ENCODE measurements at regions not wholly inside any gene's neighbourhood (a gene's known extent, or its start where the extent isn't known, plus 50 kb on each side); places are given as distances from the start of the nearest gene placed in this dataset.

- no peak overlapping the region for H2BK5ac ChIP-seq (ENCODE audit: low read depth, low read length)
- no peaks in the 10 kb centered on the region for H3K23me2 ChIP-seq (ENCODE audit: low read depth, low read length)
- H2BK20ac ChIP-seq (ENCODE audit: low read length), result no peak overlapping the region
- no peaks in the 10 kb centered on the region for H3K79me2 ChIP-seq (ENCODE audit: control insufficient read depth in 1 of 2, insufficient read depth in 2 of 2, low read length in 2 of 2)
- no peak overlapping the region for H3K9ac ChIP-seq (replicated peaks in 1 of 4; ENCODE audit: extremely low read depth in 1 of 4, low read depth in 3 of 4, low read length in 3 of 4)
- no peak overlapping the region for H3K4me3 ChIP-seq (ENCODE audit: extremely low read depth in 1 of 4, insufficient read depth in 2 of 4, low read depth in 3 of 4, low read length in 4 of 4)
- no peak overlapping the region for H2BK120ac ChIP-seq (replicated peaks; ENCODE audit: low read depth, low read length)
- H4K91ac ChIP-seq (replicated peaks; ENCODE audit: insufficient read length, low read length), result no peak overlapping the region
- TF ChIP-seq TBP (IDR thresholded peaks at IDR 0.05; ENCODE audit: low read depth, low read length) (no peak), MAFK (IDR thresholded peaks at IDR 0.05; ENCODE audit: low read depth, low read length) (no peak), BRCA1 (IDR thresholded peaks at IDR 0.05; ENCODE audit: low read depth, low read length) (no peak), GTF2F1 (IDR thresholded peaks at IDR 0.05; ENCODE audit: borderline replicate concordance, low read depth, low read length) (no peak)
- H3K4me2 ChIP-seq (ENCODE audit: insufficient read depth in 1 of 2, low read depth in 2 of 2, low read length in 2 of 2), result no peak overlapping the region
- ChIA-PET CTCF (ENCODE audit: partially characterized antibody) (no interaction called here), POLR2A (ENCODE audit: partially characterized antibody) (no interaction called here)
- no peak overlapping the region for H4K5ac ChIP-seq (ENCODE audit: insufficient read length, low read depth, low read length)
- no peaks in the 10 kb centered on the region for H4K20me1 ChIP-seq (replicated peaks in 1 of 2; ENCODE audit: control insufficient read depth in 1 of 2, insufficient read depth in 2 of 2, low read length in 2 of 2)
- peaks cover 0 to 3% (median 1%) of the 10 kb centered on the region in 4 experiments; a peak in 2 of 7 replicates for H3K4me1 ChIP-seq (replicated peaks in 1 of 4; ENCODE audit: control insufficient read depth in 3 of 4, insufficient read depth in 4 of 4, low read length in 3 of 4)
- H3K36me3 ChIP-seq (ENCODE audit: control insufficient read depth in 2 of 4, insufficient read depth in 4 of 4, low read length in 3 of 4), result no peaks in the 10 kb centered on the region
- H3K56ac ChIP-seq (replicated peaks; ENCODE audit: insufficient read length, low read depth, low read length), result no peak overlapping the region
- H3K23ac ChIP-seq (ENCODE audit: insufficient read length), result no peak overlapping the region
- no peak overlapping the region for H2BK15ac ChIP-seq (ENCODE audit: low read length)
- FAIRE-seq, result no peak
- no peaks in the 10 kb centered on the region for H3K27me3 ChIP-seq (replicated peaks in 1 of 4; ENCODE audit: control insufficient read depth in 3 of 4, extremely low read depth in 1 of 4, insufficient read depth in 3 of 4, low read length in 3 of 4)
- no peak for DNase-seq (ENCODE audit: low read depth in 1 of 2, low spot score in 2 of 2)
- H2AK5ac ChIP-seq (ENCODE audit: low read depth, low read length), result no peak overlapping the region
- H3K9me3 ChIP-seq (ENCODE audit: insufficient read depth in 2 of 2, low read depth in 1 of 2, low read length in 1 of 2), result no peaks in the 10 kb centered on the region
- no peak overlapping the region for H3K18ac ChIP-seq (ENCODE audit: extremely low read depth, low read length)
- no peaks in the 10 kb centered on the region for H3K79me1 ChIP-seq (ENCODE audit: low read depth, low read length)
- H3K14ac ChIP-seq (ENCODE audit: insufficient read length), result no peak overlapping the region
- no peak overlapping the region for H4K8ac ChIP-seq (ENCODE audit: extremely low read depth, insufficient read depth, low read length)
- no peak overlapping the region for H3K4ac ChIP-seq (replicated peaks; ENCODE audit: insufficient read length, low read depth, low read length)
- no peak overlapping the region for H2BK12ac ChIP-seq (ENCODE audit: low read depth, low read length)
- H3K27ac ChIP-seq (ENCODE audit: low read depth, low read length), result no peak overlapping the region
- no peak overlapping the region for H2AFZ ChIP-seq (ENCODE audit: low read length)
Observed at GRCh38 chr16:73308771-73309170, 260.8 kb upstream of the ZFHX3 start.

Measured in H1 (cell line).